Fibroblast of lung (primary cell): ENCODE measurements at regions not wholly inside any gene's neighbourhood (a gene's known extent, or its start where the extent isn't known, plus 50 kb on each side); places are given as distances from the start of the nearest gene placed in this dataset.

Source experiments
- EZH2 ChIP-seq: IDR thresholded peaks from 2 replicates; pipeline ENCODE4 v1.5.1; 2012; ENCODE audit warnings: low read length, control low read depth, mild to moderate bottlenecking; ENCODE audit errors: missing control alignments
- TF ChIP-seq, protein P1 (sequence below), 2 donors: IDR thresholded peaks in 1 of 2; conservative IDR thresholded peaks in 1 of 2; 1 replicate in 1 of 2; 2 replicates in 1 of 2; pipeline ENCODE4 v1.5.1; 2011 to 2012; ENCODE audit warnings: low read length in 2 of 2, control low read depth in 1 of 2, inconsistent platforms in 1 of 2, low read depth in 1 of 2, mild to moderate bottlenecking in 1 of 2

DNA sequence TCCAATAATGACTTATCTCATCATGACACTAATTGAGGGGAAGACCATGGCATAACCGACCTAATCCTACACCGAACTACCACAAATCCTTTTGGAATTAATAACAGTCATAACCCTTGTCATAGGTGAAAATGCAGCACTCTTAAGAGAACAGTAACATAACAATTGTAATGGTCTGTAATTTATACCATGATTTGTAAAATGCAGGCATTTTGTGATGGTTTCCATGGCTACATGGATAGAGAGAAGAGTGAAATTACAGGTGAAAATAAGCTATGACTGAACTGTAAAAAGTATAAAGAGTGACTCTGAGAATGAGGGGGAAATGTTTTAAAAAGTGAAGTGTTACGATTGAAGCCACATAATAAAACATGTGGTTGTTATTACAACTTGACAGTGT lies 494.1 kb upstream of the SLC39A10 start:
- TF ChIP-seq, protein P1, sequence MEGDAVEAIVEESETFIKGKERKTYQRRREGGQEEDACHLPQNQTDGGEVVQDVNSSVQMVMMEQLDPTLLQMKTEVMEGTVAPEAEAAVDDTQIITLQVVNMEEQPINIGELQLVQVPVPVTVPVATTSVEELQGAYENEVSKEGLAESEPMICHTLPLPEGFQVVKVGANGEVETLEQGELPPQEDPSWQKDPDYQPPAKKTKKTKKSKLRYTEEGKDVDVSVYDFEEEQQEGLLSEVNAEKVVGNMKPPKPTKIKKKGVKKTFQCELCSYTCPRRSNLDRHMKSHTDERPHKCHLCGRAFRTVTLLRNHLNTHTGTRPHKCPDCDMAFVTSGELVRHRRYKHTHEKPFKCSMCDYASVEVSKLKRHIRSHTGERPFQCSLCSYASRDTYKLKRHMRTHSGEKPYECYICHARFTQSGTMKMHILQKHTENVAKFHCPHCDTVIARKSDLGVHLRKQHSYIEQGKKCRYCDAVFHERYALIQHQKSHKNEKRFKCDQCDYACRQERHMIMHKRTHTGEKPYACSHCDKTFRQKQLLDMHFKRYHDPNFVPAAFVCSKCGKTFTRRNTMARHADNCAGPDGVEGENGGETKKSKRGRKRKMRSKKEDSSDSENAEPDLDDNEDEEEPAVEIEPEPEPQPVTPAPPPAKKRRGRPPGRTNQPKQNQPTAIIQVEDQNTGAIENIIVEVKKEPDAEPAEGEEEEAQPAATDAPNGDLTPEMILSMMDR (conservative IDR thresholded peaks at IDR 0.05 in 1 of 2, IDR thresholded peaks at IDR 0.05 in 1 of 2; ENCODE audit: low read depth in 1 of 2, low read length in 2 of 2), result no peak
- no peak for TF ChIP-seq EZH2
